Sigmoid colon (tissue), 6 donors: ENCODE measurements at regions not wholly inside any gene's neighbourhood (a gene's known extent, or its start where the extent isn't known, plus 50 kb on each side); places are given as distances from the start of the nearest gene placed in this dataset.

Experiments used
- DNase-seq: peaks from one replicate; pipeline ENCODE4 v3.0.0-alpha.2; 2019
- H3K27ac ChIP-seq, 4 donors: fragments of 200-600 bp; sonication (generic); one replicate each; pipeline ENCODE4 v1.5.1; 2016 to 2019; ENCODE audit warnings: mild to moderate bottlenecking in 1 of 4
- H3K27me3 ChIP-seq, 3 donors: fragments of 200-600 bp; sonication (generic); one replicate each; pipeline ENCODE4 v1.5.1; 2019; ENCODE audit warnings: mild to moderate bottlenecking in 1 of 3
- H3K36me3 ChIP-seq, 4 donors: fragments of 200-600 bp; sonication (generic); one replicate each; pipeline ENCODE4 v1.5.1; 2016 to 2019
- H3K4me1 ChIP-seq, 4 donors: fragments of 200-600 bp; sonication (generic); one replicate each; pipeline ENCODE4 v1.5.1; 2017 to 2019
- H3K4me3 ChIP-seq, 4 donors: fragments of 200-600 bp; sonication (generic); one replicate each; pipeline ENCODE4 v1.5.1; 2017 to 2019; ENCODE audit warnings: mild to moderate bottlenecking in 2 of 4, moderate library complexity in 1 of 4
- H3K9me3 ChIP-seq, 4 donors: fragments of 200-600 bp in 3 of 4; sonication (generic) in 3 of 4; one replicate each; pipeline versions ENCODE4 v1.5.1 to v1.6.1; 2013 to 2019
- CTCF ChIP-seq, 4 experiments: fragments of 450-650 bp in 3 of 4; fragments of 200-600 bp in 1 of 4; IDR thresholded peaks; one replicate each; pipeline ENCODE4 v1.5.1; 2016 to 2019; ENCODE audit warnings: antibody characterized with exemption in 4 of 4, mild to moderate bottlenecking in 3 of 4, moderate library complexity in 2 of 4
- EP300 ChIP-seq, 4 donors: sonication (generic); formaldehyde crosslinking; IDR thresholded peaks; one replicate each; pipeline ENCODE4 v1.6.1; 2017; ENCODE audit warnings: antibody characterized with exemption in 4 of 4
- POLR2A ChIP-seq, 2 donors: fragments of 450-650 bp; IDR thresholded peaks; one replicate each; pipeline ENCODE4 v1.6.1; 2016; ENCODE audit warnings: antibody characterized with exemption in 2 of 2, mild to moderate bottlenecking in 2 of 2, moderate library complexity in 2 of 2
- POLR2AphosphoS5 ChIP-seq, 4 donors: sonication (generic); formaldehyde crosslinking; IDR thresholded peaks; one replicate each; pipeline ENCODE4 v1.6.1; 2017; ENCODE audit warnings: antibody characterized with exemption in 4 of 4
- WGBS, 2 donors: extraction: QIAGEN DNeasy Blood & Tissue Kit; methylation state at CpG; one replicate each; pipeline ENCODE4 v1.1.7; 2013; 5-methylcytosine and 5-hydroxymethylcytosine counted together
- intact Hi-C: fragments of 100-400 bp; cut with DNase I; formaldehyde crosslinking; loops from one replicate; pipeline ENCODE4 v1.15.1; 2023
- donor health status: healthy with polysubstance abuse.
- donor health status: healthy.

GRCh38 chr16:6861815-6862477 lies 470.7 kb upstream of the RBFOX1 start:
- H3K4me1 ChIP-seq = no peaks in the 10 kb centered on the region
- no peaks in the 10 kb centered on the region for H3K36me3 ChIP-seq
- no peak for DNase-seq
- no peak for TF ChIP-seq POLR2AphosphoS5 (IDR thresholded peaks at IDR 0.05)
- H3K27me3 ChIP-seq = no peaks in the 10 kb centered on the region
- H3K27ac ChIP-seq = no peak overlapping the region
- 75 to 76% methylated on average over 6 of the region's 6 CpGs for WGBS, 2 donors
- H3K9me3 ChIP-seq = peaks cover 0 to 2% (median 0%) of the 10 kb centered on the region in 4 donors
- no peak overlapping the region for H3K4me3 ChIP-seq
- intact Hi-C loops = loop anchor here (10.0 kb wide), 1 partner anchor 1093 kb away; no protein-coding TSS in a partner anchor

- H3K27ac ChIP-seq = no peak overlapping the region
- peaks cover 0 to 2% (median 0%) of the 10 kb centered on the region in 4 donors for H3K9me3 ChIP-seq
- no peaks in the 10 kb centered on the region for H3K4me1 ChIP-seq
- H3K27me3 ChIP-seq = no peaks in the 10 kb centered on the region
- no peaks in the 10 kb centered on the region for H3K36me3 ChIP-seq
- no peak for DNase-seq
- intact Hi-C loops = loop anchor here (10.0 kb wide), 1 partner anchor 1094 kb away; no protein-coding TSS in a partner anchor
- 54 to 58% methylated on average over 8 of the region's 8 CpGs for WGBS, 2 donors
- no peak overlapping the region for H3K4me3 ChIP-seq
- TF ChIP-seq POLR2AphosphoS5 (IDR thresholded peaks at IDR 0.05) (no peak), POLR2A (IDR thresholded peaks at IDR 0.05) (no peak), EP300 (IDR thresholded peaks at IDR 0.05) (no peak), CTCF (IDR thresholded peaks at IDR 0.05) (no peak)
Measured at GRCh38 chr16:6861135-6861814, 471.4 kb upstream of the RBFOX1 start.

DNA sequence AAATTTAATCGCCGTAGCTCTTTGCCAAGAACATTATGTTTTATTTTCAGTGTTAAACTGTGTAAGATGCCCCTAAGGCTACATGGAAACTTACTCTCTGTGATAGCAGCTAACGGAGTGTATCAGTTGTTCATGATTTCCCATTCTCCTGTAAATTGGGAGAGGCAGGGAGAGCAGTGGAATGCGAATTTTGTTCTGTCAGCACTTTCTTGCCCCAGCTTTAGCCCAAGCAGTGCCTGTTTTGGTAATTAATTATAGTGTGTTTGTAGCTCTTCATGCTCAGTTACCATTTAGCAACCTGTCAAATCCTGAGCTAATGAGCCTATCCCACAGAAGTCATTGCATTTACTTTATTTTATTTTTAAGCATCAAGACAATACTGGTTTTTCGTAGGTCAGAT lies 475.1 kb upstream of the RBFOX1 start:
- no peak for TF ChIP-seq POLR2A (IDR thresholded peaks at IDR 0.05)
- TF ChIP-seq POLR2AphosphoS5 (IDR thresholded peaks at IDR 0.05) = no peak
- no peak for TF ChIP-seq CTCF (IDR thresholded peaks at IDR 0.05)
- TF ChIP-seq EP300 (IDR thresholded peaks at IDR 0.05) = no peak
- H3K27me3 ChIP-seq = no peaks in the 10 kb centered on the region
- 69 to 77% methylated on average over 5 of the region's 5 CpGs for WGBS, 2 donors

DNA sequence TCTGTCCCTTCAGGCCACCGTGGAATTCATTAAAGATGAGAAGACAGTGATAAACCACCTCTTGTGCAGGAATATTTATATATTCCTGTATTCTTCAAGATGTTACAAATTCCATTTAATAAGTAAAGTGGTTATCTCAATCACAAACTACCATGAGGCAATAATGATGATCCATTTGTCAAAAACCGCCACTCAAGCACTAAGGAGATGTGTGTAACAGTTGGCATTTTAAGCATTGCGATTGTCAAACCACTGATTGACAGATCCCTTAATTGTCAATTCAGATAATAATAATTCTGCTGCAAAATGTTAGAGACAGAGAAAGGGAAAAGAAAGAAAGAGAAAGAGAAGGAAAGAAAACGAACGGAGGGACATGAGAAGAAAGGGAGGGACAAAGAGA lies 476.1 kb upstream of the RBFOX1 start:
- no peaks in the 10 kb centered on the region for H3K27me3 ChIP-seq
- no peak for TF ChIP-seq POLR2A (IDR thresholded peaks at IDR 0.05)
- TF ChIP-seq CTCF (IDR thresholded peaks at IDR 0.05) = no peak
- no peak for TF ChIP-seq POLR2AphosphoS5 (IDR thresholded peaks at IDR 0.05)
- no peak for TF ChIP-seq EP300 (IDR thresholded peaks at IDR 0.05)
- H3K27ac ChIP-seq = no peak overlapping the region
- H3K4me1 ChIP-seq = no peaks in the 10 kb centered on the region
- no peak overlapping the region for H3K4me3 ChIP-seq
- no peak for DNase-seq
- H3K36me3 ChIP-seq = no peaks in the 10 kb centered on the region
- intact Hi-C loops = no loop called here
- 80 to 85% methylated on average over 5 of the region's 5 CpGs for WGBS, 2 donors
- H3K9me3 ChIP-seq = no peaks in the 10 kb centered on the region

More for the DNA sequence above, 475.1 kb upstream of the RBFOX1 start:
- Histone ChIP-seq H3K36me3 (no peaks in the 10 kb centered on the region), H3K4me3 (no peak overlapping the region), H3K27ac (no peak overlapping the region), H3K9me3 (peaks cover 0 to 2% (median 0%) of the 10 kb centered on the region in 4 donors), H3K4me1 (no peaks in the 10 kb centered on the region)
- no peak for DNase-seq
- intact Hi-C loops = no loop called here

- Histone ChIP-seq H3K4me1 (no peaks in the 10 kb centered on the region), H3K27me3 (no peaks in the 10 kb centered on the region), H3K4me3 (no peak overlapping the region), H3K36me3 (no peaks in the 10 kb centered on the region), H3K27ac (no peak overlapping the region), H3K9me3 (no peaks in the 10 kb centered on the region)
- 72 to 73% methylated on average over 6 of the region's 6 CpGs for WGBS, 2 donors
- DNase-seq = no peak
- intact Hi-C loops = no loop called here
- TF ChIP-seq POLR2A (IDR thresholded peaks at IDR 0.05) (no peak), POLR2AphosphoS5 (IDR thresholded peaks at IDR 0.05) (no peak)
Measured at GRCh38 chr16:6853565-6853964, 479.1 kb upstream of the RBFOX1 start.
